PC-3 (cell line): ENCODE measurements at regions not wholly inside any gene's neighbourhood (a gene's known extent, or its start where the extent isn't known, plus 50 kb on each side); places are given as distances from the start of the nearest gene placed in this dataset.

Experiments used
- EZH2 ChIP-seq: fragments of 300-600 bp; sonication (generic); IDR thresholded peaks from one replicate; pipeline ENCODE4 v1.6.1; 2017; ENCODE audit warnings: antibody characterized with exemption, mild to moderate bottlenecking, low read length; ENCODE audit not compliant: unreplicated experiment
- EZH2phosphoT487 ChIP-seq: fragments of 300-600 bp; sonication (generic); IDR thresholded peaks from 2 replicates; pipeline ENCODE4 v1.6.1; 2018; ENCODE audit warnings: mild to moderate bottlenecking, antibody characterized with exemption, low read length, borderline replicate concordance
- TF ChIP-seq, protein P1 (sequence below): fragments of 300-600 bp; sonication (generic); conservative IDR thresholded peaks from 2 replicates; pipeline ENCODE4 v1.5.1; 2017; ENCODE audit warnings: antibody characterized with exemption, low read depth, mild to moderate bottlenecking, low read length

DNA sequence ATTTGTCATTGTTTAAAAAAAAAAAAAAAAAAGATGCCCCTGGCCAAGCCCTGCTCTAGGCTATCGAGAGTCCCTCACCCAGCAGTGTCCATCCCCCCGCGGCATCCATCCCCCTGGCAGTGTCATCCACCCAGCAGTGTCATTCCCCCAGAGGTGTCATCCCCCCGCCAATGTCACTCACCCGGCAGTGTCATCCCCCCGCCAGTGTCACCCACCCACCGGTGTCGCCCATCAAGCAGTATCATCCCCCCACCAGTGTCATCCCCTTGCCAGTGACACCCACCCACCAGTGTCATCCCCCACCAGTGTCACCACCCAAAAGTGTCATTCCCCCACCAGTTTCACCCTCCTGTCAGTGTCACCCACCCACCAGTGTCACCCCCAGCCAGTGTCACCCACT lies 99.3 kb upstream of the PRR20G start:
- TF ChIP-seq, protein P1, sequence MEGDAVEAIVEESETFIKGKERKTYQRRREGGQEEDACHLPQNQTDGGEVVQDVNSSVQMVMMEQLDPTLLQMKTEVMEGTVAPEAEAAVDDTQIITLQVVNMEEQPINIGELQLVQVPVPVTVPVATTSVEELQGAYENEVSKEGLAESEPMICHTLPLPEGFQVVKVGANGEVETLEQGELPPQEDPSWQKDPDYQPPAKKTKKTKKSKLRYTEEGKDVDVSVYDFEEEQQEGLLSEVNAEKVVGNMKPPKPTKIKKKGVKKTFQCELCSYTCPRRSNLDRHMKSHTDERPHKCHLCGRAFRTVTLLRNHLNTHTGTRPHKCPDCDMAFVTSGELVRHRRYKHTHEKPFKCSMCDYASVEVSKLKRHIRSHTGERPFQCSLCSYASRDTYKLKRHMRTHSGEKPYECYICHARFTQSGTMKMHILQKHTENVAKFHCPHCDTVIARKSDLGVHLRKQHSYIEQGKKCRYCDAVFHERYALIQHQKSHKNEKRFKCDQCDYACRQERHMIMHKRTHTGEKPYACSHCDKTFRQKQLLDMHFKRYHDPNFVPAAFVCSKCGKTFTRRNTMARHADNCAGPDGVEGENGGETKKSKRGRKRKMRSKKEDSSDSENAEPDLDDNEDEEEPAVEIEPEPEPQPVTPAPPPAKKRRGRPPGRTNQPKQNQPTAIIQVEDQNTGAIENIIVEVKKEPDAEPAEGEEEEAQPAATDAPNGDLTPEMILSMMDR, result no peak
- TF ChIP-seq EZH2phosphoT487 (no peak), EZH2 (no peak)
